HG03095 (cell line): ENCODE measurements at regions not wholly inside any gene's neighbourhood (a gene's known extent, or its start where the extent isn't known, plus 50 kb on each side); places are given as distances from the start of the nearest gene placed in this dataset.

ENCODE experiments used
- ATAC-seq: cut with Tn5 transposase; IDR thresholded peaks from one replicate; pipeline ENCODE4 v1.9.1; 2021; ENCODE audit warnings: moderate library complexity; ENCODE audit not compliant: unreplicated experiment

DNA sequence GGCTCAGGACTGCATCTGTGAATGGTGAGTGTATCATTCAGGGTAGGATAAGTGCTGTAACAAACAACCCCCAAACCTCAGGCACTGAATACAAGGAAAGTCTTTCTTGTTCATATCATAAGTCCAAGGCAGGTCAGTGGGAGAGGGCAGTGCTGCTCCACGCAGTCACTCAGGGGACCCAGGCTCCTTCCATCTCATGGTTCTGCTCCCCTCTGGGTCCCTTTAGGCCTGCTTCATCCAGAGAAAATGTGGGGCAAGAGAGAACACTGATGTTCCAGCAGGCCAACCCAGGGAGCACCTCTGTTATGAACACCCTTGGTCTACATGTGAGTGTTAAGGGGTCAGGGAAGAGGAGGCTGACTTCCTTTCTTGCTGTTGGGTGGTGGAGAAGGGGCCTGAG is 187.8 kb downstream of the CHST1 start:
- no peak for ATAC-seq

DNA sequence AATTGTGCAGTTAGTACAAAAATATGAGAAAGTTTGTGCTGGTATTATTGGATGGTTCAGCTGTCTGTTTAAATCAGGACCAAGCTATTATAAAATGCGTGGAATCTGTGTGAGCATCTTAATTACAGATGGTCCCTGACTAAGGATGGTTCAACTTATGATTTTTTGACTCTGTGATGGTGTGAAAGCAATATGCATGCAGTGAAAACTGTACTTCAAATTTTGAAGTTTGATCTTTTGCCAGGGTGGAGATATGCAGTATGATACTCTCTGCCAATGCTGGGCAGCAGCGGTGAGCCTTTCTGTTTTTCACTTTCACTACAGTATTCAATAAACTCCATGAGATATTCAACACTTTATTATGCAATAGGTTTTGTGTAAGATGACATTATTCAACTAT is 189.3 kb downstream of the CHST1 start:
- ATAC-seq, result no peak

DNA sequence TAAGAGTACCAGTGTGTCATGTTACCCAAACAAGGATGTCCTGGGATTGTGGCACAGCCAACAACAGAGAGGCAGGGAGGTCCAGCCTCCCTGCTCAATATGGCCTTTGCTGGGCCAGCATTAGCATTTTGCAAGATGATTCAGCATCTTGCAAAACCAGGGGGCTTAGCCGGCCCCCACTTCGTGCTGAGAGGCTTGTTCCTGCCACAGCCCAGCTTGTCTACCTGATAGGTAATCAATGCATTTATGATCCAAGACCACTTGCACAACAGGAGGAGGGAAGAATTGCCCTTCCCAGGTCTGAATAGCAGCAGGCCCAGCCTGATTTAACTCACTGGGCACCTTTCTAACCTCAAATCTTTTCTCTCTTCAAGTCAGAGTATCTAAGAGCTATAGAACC is 189.0 kb upstream of the SYT13 start:
- ATAC-seq, result no peak

DNA sequence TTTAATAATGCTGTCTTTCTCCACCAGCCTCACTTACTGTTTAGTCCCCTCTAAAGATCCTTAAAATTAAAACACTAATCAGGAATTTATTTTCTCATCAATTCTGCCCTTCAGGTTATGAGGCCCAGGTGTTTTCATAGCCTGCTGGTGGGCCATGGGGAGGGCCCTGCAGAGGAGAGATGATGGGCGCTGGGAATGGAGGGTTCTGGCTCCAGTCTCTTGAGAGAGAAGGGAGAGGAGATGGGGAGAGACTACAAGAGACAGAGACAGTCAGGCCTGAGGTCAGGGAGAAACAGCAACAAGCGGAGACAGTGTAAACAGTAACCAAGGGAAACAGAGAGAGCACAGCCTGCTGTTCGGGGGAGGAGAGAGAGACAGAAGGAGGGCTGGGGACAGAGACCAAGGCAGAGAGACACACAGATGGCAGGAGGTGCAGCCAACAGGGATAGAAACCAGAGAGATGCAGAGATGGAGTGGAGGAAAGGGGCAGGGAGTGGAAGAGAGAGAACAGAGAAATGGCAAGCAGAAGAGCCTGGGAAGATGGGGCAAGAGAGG is 187.3 kb upstream of the SYT13 start:
- ATAC-seq, result no peak

DNA sequence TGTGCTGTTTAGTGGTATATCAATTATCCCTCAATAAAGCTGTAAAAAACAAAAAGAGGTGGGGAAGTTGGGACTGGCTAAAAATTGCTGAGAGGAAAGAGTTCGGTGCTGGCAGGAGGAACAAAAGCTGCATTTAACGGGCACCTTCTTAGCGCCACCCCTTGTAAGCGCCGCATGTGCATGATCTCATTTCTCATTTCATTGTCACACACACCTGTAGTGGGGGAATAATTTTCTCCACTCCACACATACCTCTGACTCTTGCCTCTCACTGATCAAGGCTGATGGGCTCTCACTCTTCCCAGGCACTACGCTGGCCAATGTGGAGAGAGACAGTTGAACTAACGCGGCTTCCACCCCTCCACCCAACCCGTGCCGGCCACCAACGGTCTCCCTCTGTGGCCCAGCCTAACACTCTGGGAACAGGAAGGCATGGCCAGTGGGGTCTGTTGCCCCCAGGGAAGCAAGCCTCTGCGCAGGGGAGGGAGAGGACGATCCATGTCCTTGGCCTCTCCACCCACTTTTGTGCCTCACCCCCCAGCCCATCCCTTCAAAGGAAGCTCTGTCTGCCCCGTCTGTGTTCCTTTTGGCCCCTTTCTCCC is 186.7 kb upstream of the SYT13 start:
- ATAC-seq, result no peak

DNA sequence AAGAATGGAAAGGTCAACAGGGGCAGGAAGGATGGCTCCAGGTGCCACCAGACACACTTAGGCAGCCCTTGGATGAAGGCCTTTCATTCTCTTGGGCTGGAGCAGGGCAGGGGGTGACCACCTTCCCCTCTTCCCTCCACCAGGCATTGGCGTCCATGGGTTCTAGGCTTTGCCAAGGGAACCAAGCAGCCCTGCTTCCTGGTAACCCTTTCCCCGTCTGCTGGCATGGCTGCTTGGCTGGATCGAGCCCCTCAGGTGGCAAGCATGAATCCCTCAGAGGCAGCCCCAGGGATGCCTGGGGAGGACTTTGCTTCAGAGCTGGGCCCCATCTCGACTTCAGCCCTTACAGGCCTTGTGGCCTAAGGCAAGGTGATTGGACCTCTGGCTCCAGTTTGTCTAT is 185.1 kb upstream of the SYT13 start:
- no peak for ATAC-seq

DNA sequence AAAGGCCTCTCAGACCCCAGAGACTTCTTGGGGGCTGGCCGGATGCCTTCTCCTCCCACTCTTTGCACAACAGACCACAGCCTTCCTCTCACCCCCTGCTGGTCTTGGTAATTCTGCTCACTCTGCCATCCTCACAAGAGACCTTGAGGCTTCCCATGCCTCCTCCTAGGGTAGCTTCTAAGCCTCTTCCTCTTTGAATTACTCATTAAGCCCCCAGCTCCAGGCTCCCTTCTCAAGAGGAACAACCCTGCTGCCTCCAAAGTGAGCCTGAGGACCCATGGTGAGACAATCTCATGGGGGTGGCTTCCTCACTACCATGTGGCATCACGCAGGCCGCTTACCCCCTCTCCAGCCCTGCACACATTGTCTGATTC is 184.6 kb upstream of the SYT13 start:
- ATAC-seq, result no peak

DNA sequence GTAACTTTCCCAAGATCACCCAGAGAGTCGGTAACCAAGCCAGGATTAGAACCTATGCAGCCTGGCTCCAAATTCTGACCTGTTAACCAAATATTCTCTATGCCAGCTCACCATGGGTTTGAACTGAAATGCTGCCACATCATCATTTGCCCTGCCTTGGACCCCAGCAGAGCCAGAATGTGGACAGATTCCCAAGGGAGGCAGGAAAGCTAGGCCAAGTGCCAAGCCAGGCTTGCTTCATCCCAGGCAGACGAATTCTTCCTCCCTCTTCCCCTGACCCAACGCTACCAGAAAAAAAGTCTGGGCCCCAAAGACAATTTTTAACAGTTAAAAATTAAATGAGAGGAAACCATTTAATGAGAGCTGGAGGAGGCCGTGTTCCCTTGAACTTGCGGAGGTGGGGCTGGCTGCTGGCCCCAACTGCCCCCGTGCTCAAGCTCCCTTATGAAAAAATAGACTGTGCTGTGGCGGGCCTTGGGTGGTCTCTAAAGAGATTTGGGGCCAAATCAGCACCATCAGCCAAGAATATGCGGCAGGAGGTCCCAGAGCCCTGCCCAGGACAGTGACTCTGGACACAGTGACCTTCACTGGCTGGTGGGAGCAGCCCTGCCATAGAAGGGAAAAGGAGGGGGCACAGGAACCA is 184.1 kb upstream of the SYT13 start:
- ATAC-seq, result no peak

DNA sequence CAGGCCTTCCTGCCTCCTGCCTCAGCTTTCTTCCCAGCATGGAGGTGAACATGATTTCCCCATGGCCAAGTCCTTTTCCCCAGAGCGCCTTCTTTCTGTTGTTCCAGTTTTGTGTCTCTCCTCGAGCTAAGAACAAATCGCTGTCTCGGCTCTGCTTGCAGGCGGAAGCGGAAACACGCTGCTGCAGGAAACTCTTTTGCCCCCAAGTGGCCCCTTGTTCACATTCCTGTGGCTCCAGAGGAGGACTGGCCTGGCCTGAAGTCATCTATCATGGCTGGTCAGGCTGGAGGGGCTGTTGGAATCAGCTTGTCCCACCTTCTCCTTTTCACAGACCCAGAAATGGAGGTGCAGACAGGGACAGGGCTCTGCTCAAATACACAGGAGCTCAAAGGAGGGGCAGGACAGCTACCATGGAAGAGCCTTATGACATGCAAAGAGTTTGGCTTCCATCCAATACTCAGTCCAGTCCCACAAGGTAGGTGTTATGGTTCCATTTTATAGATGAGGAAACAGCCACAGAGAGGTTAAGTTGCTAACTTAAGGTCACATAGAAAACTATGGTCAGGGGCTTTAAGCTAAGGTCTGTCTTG is 182.2 kb upstream of the SYT13 start:
- ATAC-seq, result no peak

DNA sequence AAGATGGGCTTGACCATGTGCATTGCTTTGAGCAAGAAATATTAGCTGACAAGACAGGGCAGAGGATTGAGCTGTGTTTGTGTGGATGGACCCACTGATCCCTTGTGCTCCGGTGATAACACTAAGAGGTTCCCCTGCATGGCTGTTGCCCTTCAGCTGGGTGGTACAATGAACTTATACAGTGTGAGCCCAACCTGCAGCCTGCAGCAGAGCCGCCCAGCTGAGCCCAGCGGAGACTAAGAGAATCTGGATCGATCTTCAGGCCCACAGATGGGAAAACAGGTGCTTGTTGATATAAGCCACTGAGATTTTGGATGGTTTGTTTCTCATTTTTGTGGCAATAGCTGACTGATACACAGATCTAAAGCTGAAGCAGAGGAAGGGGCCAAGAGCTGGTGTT is 177.4 kb upstream of the SYT13 start:
- no peak for ATAC-seq

DNA sequence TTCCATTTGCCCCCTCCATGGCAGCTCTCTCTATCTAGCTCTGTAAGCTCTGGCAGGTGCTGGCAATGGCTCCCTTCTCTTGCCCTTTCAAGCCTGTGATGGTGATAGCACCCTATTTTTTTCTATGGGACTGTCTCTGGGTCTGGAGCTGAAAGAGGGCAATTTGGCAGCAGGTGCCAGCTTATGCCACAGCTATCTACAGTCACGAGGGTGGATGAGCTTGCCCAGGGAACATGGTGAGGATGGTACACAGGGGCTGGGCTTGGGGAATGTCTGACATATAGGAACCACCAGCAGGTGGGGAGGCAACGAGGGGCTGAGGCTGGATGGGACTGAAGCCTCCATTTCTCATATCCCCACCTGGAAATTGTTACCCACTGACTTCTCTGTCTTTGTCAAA is 175.4 kb upstream of the SYT13 start:
- ATAC-seq, result no peak

DNA sequence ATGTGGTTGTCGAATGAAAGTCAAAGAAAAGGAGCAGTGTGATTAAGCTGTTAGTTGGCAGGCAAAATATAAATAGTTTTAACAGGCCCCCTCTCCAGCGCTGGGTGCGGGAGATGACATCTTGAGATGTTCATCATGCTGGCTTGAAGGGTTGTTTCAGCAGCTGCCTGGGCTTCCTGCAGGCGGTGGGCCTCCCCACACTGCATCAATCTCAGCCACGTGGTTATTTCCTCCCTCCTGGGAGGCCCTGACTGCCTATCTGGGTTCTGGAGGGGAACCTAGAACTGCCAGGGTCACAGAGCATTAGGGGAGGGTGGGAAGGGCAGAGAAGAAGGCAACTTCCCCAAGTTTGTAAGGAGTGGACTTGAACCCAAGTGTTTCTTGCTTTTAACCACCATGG is 173.3 kb upstream of the SYT13 start:
- no peak for ATAC-seq

DNA sequence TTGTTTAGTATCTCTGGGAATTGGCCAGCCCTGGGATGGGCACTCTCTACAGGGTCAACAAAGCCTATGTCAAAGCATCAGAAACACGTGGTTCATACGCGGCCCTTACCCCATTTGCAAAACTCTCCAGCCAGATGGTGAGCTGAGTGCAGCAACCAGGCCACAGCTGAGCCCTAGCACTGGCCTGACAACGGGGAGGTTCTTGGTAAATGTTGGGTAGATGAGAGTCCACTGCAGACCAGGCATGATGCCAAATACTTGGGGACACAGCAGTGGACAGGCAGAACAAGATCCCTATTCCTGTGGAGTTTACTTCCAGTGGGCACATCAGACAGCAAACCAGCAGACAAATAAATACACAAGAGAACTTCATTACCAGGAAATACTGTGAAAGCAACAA is 172.1 kb upstream of the SYT13 start:
- ATAC-seq, result no peak

DNA sequence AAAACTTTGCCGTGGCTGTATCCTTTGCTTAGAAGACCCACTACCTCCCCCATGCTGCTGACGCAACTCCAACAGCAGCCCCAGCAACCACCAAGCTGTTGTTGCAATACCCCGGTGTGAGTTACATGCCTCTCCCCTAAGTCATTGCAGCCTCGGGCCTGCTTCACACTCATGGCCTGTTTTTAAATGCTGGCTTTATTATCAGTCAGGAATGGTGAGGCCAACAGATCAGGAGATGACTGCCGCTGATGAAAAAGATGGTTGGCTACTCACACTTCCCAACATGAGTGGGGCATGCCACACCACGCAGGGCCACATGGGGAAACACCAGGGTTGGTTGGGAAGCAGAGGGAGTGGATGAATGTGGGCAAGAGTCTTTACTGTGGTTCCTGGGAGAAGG is 171.5 kb upstream of the SYT13 start:
- ATAC-seq, result no peak

DNA sequence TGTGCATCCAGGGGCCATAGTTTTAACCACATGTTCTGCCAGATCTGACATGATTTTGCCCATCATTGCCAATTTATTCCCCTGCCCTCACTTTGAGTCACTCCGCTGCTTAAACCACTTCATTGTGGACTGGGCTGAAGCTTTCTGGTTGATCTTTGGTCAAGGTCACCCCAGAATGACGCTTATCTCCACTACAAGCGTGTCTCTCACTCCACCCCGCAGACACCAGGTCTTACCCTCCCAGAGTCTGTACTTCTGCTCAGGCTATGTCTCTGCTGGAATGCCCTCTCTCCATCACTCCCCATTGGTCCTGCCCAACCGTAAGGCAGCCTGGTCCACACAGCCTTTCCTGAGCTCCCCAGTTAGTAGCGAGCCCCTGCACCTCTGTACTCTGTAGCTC is 170.5 kb upstream of the SYT13 start:
- ATAC-seq, result no peak

DNA sequence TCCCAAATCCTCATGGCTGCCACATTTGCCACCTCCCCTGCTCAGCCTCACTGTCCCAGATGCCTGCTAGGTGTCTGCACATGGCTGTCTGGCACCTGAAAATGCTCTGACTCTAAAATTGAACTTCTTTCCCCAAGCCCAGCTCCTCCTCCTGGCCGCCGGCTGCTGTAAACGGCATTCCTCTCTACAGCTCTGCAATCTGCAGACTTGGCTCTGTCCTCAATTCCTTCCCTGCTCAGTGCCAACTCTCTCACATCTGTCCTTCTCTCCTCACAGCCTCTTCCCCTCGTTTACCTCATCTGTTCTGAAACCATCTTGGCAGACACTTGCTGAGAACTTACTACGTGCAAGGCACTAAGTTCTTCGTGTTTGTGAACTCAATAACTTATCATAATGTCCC is 169.4 kb upstream of the SYT13 start:
- ATAC-seq, result no peak

DNA sequence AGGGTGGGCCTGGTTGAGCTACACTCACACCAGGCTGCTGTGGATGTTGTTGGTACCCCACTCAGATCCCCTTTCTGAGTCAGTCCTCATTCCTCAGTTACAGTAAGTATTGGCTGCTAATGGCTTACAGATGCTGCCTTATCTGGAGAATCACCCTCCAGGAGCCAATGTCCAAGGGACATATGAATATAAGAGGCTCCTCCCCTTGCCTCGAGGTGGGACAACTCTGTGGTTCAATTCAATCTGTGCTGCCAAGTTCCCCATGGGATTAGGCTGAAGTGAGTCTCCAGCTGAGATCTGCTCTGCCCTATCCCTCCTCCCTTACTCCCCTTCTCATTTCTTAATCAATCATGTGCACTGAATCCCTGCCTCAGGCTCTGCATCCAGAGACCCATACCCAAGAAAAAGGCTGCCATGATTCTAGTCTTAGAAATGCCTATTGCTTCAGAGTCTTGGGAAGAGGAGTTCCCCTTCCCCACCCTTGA is 168.8 kb upstream of the SYT13 start:
- ATAC-seq, result no peak

DNA sequence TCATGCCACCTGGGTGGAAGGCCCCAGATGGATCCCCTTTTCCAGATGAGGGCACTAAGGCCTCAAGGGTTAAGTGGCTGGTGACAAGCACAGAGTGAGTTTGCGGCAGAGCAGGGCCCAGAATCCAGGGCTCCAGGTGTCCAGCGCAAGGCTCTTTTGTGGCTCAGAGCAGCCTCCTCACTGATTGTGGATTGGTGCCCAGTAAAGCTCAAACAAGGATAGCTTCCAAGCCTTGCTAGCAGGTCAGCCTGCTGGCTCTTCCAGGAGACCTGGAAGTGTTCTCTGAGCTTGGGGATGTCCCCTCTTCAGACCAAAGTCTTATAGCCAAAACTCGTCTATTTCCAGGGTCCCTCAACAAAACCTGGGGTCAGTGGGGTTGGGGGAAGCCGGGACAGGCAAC is 167.6 kb upstream of the SYT13 start:
- no peak for ATAC-seq

DNA sequence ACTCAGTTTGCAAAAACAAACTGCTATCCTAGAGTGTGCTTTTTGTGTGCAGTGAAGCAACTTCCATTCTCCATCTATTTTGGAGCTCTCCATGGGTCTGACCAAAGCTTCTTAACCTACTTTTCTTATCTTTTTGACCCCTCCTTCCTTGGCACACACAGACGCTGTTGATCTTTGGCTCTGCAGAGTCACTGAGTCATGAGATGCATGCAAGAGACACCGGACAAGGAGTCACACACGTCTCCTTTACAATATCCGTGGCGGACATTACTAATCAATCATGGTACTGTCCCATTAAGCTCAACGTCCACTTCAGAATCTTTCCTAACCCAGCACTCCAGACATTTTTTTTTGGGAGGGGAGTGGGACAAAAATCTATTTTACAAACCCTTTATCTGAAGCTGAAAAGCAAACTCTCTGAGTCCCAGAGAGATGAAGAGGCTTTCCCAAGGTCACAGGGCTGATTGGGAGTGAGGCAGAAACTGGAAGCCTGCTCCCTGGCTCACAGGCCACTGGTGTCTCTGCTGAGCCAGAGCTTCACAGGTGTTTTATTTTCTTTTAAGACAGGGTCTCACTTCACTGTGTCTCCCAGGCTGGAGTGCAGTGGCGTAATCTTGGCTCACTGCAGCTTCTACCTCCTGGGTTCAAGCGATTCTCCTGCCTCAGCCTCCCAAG is 165.8 kb upstream of the SYT13 start:
- ATAC-seq, result no peak

DNA sequence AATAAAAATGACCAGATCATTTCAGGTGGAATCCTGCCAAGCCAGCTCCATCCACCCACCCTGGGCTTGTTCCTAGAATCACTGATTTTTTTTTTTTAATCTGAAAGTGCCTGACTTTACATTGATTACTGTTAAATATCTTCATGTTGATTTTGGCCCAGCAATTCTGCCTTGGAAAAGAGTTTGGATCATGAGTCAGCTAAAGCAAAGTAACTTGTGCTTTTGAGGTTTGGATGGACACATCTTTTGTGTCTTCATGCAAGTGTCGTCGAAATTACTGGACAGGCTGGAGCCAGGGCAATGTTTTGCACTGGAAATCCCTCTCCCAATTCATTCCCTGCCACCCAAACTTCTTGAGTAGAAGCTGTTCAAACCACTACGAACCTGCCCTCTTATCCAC is 164.0 kb upstream of the SYT13 start:
- ATAC-seq, result no peak

DNA sequence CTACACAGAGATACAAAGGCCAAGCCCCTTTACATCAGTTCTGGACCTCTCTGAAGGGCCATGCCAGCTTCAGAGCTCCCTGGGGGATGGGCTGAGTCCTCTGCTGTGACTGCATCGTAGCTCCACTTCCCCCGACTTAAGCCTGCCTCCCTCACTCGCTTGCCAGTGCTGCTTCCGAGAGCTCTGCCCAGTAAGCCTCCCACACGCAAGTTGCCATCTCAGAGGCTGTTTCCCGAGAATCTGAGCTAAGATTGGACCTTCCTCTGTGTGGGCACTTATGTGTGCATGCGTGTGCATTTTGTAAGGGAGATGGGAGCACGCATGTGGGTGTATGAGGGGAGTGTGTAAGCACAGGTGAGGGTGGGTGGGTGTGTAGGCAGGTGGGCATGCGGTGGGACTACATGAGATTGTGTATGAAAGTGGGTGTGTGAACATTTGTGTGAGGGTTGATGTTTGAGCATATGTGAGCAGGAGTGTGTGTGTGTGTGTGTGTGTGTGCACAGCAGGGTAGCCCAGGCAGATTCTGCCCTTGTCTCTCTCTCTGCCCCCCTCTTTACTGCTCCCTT is 163.0 kb upstream of the SYT13 start:
- ATAC-seq, result no peak

DNA sequence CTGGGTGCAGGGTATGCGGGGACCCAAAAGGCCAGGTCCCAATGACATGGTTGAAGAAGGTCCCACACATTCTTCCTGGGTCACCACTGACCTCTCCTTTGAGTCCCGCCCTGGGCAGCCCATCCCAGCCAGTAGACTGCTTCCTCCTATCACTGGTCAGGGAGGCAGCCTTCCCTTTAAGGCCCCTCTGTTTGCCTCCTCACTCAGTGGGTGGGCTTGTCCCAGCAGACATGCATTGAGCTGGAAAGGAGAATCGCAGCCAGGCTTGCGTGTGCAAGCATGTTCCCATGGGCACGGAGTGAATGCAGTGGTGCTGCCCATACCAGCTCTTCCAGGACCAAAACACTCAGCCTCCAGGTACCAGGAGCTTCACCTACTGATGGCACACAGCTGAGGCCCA is 162.4 kb upstream of the SYT13 start:
- no peak for ATAC-seq
